ENCODE measurements at regions not wholly inside any gene's neighbourhood (a gene's known extent, or its start where the extent isn't known, plus 50 kb on each side); places are given as distances from the start of the nearest gene placed in this dataset.
"Not testable (repeated sequence)": the region's sequence is repeated elsewhere in the genome, so short reads cannot be mapped to it uniquely, and the experiment has no call there.

DNA sequence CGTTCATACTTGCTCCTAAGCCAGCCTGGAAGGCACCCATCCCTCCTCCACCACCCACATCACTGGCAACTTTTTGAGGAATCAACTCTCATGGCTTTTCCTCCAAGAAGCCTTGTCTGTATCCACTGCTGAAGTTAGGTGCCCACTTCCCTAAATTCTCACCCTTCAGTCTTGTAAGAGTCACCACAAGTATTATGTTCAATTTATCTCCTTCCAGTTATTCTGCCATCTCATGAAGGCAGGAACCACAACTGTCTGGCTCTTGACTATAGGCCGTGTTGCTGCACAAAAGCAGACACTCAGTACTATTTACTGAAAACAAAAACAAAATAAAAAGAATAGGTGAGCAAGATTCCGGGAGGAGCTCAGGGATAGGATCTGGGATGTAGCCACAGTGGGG lies 234.8 kb downstream of the CYRIA start:
- H3K4me3 ChIP-seq (ENCODE audit: low read depth, low read length), result no peak overlapping the region
- TF ChIP-seq, protein P1, sequence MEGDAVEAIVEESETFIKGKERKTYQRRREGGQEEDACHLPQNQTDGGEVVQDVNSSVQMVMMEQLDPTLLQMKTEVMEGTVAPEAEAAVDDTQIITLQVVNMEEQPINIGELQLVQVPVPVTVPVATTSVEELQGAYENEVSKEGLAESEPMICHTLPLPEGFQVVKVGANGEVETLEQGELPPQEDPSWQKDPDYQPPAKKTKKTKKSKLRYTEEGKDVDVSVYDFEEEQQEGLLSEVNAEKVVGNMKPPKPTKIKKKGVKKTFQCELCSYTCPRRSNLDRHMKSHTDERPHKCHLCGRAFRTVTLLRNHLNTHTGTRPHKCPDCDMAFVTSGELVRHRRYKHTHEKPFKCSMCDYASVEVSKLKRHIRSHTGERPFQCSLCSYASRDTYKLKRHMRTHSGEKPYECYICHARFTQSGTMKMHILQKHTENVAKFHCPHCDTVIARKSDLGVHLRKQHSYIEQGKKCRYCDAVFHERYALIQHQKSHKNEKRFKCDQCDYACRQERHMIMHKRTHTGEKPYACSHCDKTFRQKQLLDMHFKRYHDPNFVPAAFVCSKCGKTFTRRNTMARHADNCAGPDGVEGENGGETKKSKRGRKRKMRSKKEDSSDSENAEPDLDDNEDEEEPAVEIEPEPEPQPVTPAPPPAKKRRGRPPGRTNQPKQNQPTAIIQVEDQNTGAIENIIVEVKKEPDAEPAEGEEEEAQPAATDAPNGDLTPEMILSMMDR (IDR thresholded peaks at IDR 0.05; ENCODE audit: low read depth, low read length), result no peak

DNA sequence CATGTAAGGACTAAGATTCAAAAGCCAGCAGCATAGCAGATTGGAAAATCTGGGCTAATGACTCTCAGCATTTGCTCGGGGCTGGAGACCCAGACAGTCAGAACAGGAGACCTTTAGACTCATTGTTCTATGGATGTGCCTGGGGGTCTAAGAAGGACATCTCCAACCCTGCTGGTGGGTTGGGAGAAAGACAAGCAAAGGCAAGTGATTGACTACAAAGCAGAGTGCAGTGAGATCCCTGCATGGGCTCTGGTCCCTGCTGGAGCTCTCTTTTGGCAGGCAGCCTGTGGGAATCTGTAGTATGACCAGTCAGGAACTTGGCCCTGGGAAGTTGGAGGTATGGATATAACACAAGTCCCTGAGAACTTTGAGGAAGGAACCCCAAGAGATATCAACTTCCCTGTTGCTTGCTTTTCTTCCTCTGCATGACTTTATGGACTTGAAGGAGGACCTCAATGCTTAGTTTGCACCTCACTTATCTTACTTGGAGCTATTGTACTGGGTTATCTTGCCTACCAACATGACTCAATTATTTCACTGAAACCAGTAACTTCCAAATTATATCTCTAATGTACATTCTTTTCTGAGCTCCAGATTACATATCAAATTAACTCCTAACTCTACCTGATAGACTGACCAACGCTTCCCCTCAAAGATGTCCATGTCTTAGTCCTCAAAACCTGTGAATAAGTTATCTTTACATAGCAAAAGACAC lies 236.0 kb downstream of the CYRIA start:
- TF ChIP-seq, protein P1 (IDR thresholded peaks at IDR 0.05; ENCODE audit: low read depth, low read length), result no peak
- H3K4me3 ChIP-seq (ENCODE audit: low read depth, low read length), result no peak overlapping the region

DNA sequence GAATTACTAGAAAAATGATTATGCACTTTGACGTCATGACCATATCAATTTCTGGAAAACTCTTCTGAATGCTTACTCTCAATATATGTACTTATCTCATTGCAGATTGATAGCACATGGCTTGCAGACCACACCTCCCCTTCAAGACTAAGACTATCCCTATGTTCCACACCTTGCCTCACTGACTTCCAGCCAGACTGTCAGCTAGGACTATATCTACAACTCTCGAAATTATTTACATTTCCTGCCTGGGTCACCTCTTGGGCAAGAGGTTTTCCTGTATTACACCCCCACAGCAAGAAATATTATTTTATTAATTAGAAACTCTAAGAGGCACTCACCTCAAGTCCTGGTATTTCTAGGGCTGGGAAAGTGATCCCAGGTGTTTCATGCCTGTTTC lies 236.6 kb downstream of the CYRIA start:
- TF ChIP-seq, protein P1 (IDR thresholded peaks at IDR 0.05; ENCODE audit: low read depth, low read length), result no peak
- H3K4me3 ChIP-seq (ENCODE audit: low read depth, low read length), result no peak overlapping the region

DNA sequence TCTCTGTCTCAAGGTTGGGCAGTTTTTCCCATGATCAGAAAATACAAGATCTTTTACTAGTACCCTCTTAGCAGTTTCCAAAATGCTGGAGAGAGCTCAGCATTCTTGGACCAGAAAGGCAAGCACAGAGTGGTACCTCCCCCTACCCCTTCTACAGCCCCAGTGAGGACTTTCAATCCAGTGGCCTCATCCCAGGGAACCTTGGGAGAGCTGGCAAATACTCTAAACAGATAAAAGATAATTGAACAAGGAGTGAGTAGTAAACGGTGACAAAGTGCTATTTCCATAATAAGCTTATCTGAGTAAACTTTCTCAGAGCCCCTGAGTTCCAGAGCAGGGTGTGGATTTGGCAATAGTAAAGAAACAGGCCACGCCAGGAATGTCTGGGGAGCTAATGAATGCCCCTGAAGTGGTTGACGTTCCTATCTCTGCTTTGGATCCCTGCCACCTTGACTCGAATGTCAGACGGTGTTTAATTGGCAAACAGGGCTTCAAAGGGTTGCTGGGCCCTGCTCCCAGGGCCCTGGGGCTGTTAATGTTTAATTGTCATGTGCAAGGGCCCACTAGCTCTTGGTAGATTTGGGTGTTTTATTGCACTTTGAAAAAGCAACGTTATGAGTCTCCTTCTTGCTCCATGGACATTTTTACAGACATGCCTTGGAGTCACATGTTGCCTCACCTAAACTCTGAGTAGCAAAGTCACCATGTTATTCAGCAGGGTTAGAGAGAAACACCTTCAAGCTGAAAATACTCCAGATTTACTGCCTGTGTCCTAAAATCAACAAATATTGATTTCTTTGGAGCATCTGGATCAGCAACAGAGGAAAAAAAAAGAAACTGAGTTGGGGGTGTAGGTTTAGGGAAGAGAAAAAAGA lies 239.9 kb downstream of the CYRIA start:
- TF ChIP-seq, protein P1 (IDR thresholded peaks at IDR 0.05; ENCODE audit: low read depth, low read length), result no peak
- H3K4me3 ChIP-seq (ENCODE audit: low read depth, low read length), result no peak overlapping the region

DNA sequence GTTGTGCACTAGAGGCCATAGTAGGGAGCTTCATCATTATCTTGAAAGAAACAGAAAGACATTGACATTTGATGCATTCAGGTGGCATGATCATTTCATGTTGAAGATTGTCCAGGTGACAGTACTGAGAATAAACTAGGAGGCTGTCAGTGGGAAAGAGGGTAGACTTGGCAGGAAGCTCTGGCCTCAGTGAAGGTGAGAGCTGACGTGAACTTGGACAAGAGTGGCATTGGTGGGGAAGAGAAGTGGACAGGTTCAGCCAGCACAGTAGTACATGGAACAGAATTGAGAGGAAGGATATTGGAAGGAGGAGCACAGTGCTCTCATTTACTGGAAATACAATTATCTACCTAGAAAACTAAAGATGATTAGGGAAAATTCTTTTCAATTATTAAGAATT lies 245.2 kb downstream of the CYRIA start:
- TF ChIP-seq, protein P1 (IDR thresholded peaks at IDR 0.05; ENCODE audit: low read depth, low read length), result no peak
- no peak overlapping the region for H3K4me3 ChIP-seq (ENCODE audit: low read depth, low read length)

DNA sequence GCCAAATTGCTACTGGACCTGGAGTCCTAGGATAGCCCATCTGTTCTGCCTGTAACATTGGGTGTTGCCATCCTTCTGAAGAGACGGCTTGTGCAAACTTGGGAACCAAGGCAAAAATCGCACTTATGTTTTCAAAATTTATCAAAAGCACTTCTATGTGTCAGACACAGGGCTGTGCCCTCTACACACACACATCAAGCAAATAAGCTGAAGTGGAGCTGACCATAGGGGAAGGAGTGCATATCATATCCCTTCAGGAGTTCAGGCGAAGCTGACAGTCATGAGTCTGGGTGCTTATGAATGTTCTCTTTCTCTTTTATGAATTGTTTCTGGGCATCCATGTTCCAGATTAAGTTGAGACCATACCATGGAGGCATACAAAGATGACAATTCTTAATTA lies 247.9 kb downstream of the CYRIA start:
- TF ChIP-seq, protein P1 (IDR thresholded peaks at IDR 0.05; ENCODE audit: low read depth, low read length), result no peak

DNA sequence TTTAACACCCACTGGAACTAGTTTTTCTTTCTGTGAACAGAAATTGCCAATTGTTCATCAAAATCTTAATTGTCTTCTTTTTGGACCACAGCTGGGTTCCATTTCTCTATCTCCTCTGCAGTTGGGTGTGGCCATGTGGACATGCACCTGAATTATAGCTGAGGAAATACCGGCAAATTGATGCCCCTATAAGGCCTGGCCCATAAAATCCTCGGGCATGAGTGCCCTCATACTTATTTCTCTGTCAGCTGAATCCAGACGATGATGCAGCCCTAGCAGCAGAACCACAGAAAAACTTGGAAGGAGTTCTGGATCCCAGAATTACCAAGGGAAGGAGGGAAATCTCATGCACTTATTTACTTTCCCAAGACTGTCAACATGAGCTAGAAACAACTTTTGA lies 249.0 kb downstream of the CYRIA start:
- H3K4me3 ChIP-seq (ENCODE audit: low read depth, low read length), result no peak overlapping the region
- TF ChIP-seq, protein P1 (IDR thresholded peaks at IDR 0.05; ENCODE audit: low read depth, low read length), result no peak

More for the DNA sequence above, 247.9 kb downstream of the CYRIA start:
- H3K4me3 ChIP-seq (ENCODE audit: low read depth, low read length), result no peak overlapping the region

DNA sequence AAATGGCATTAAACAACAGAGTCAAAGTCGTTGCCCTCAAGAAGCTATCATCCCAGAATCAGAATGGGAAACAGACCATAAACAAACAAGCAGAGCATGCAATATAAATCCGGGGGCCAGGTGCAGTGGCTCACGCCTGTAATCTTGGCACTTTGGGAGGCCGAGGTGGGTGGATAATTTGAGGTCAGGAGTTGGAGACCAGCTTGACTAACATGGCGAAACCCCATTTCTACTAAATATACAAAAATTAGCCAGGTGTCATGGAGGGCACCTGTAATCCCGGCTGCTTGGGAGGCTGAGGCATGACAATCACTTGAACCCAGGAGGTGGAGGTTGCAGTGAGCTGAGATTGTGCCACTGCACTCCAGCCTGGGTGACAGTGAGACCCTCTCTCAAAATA lies 249.8 kb downstream of the CYRIA start:
- H3K4me3 ChIP-seq (ENCODE audit: low read depth, low read length), result not testable (repeated sequence)
